GM12891 (cell line): ENCODE measurements at regions not wholly inside any gene's neighbourhood (a gene's known extent, or its start where the extent isn't known, plus 50 kb on each side); places are given as distances from the start of the nearest gene placed in this dataset.
A peak's percentile ranks its signal among the peaks of the same experiment; 100 is the strongest.
"Not testable (repeated sequence)": the region's sequence is repeated elsewhere in the genome, so short reads cannot be mapped to it uniquely, and the experiment has no call there.

Experiments
- DNase-seq: peaks from one replicate; pipeline ENCODE4 v3.0.0; 2011; ENCODE audit warnings: low spot score; ENCODE audit not compliant: insufficient read length
- FAIRE-seq: peaks from 2 replicates; lab custom pipeline; 2011; peaks lifted over from hg19 to GRCh38; lab: Jason Lieb, UNC
- PAX5 ChIP-seq: IDR thresholded peaks from 2 replicates; pipeline ENCODE4 v1.6.1; 2011; ENCODE audit warnings: low read length, moderate library complexity, mild to moderate bottlenecking; ENCODE audit not compliant: insufficient read depth, severe bottlenecking
- POLR2A ChIP-seq: IDR thresholded peaks from 2 replicates; pipeline ENCODE4 v1.6.1; 2011; ENCODE audit warnings: low read depth, low read length, control low read depth
- POLR2AphosphoS5 ChIP-seq: IDR thresholded peaks from 2 replicates; pipeline ENCODE4 v1.6.1; 2011; ENCODE audit warnings: low read depth, low read length, control low read depth
- POU2F2 ChIP-seq: IDR thresholded peaks from 2 replicates; pipeline ENCODE4 v1.6.1; 2011; ENCODE audit warnings: low read depth, mild to moderate bottlenecking, control low read depth, low read length, moderate library complexity
- SPI1 ChIP-seq: IDR thresholded peaks from 2 replicates; pipeline ENCODE4 v1.6.1; 2011; ENCODE audit warnings: low read depth, low read length, control low read depth
- TAF1 ChIP-seq: IDR thresholded peaks from 2 replicates; pipeline ENCODE4 v1.6.1; 2011; ENCODE audit warnings: low read depth, low read length, control low read depth

- DNase-seq (no peak), FAIRE-seq (no peak)
- TF ChIP-seq PAX5 (no peak), POLR2A (no peak), TAF1 (no peak), POU2F2 (no peak), SPI1 (no peak), POLR2AphosphoS5 (no peak)
Observed at GRCh38 chr11:109040303-109040702, 375.4 kb downstream of the DDX10 start.

DNA sequence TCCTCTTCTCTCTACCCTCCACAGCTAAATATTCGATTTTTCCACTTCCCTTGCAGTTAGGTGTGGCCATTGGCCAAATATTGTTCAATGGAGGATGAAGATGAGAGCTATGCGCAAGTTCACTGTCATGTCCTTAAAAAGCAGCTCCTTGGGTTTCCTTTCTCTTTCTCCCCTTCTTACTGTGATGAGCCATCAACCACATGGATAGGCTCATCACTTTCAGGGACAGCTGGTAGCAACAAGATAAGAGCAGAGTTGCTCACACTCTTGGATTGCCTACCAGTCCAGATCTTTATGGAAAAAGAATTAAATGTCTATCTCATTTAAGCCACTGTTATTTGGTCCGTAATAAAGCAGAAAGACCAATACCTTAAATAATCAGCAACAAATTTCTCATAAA, 377.0 kb downstream of the DDX10 start:
- FAIRE-seq (no peak), DNase-seq (no peak)
- TF ChIP-seq POU2F2 = no peak
- TF ChIP-seq PAX5 = no peak
- no peak for TF ChIP-seq TAF1
- TF ChIP-seq POLR2AphosphoS5 = no peak
- no peak for TF ChIP-seq SPI1
- TF ChIP-seq POLR2A = no peak

- DNase-seq = no peak
- FAIRE-seq = no peak
- TF ChIP-seq SPI1 (0 out of 2 replicates have a peak, but pooled peaks have one; percentile 8), POU2F2 (no peak)
Observed at GRCh38 chr11:109043315-109043714, 378.4 kb downstream of the DDX10 start.

DNA sequence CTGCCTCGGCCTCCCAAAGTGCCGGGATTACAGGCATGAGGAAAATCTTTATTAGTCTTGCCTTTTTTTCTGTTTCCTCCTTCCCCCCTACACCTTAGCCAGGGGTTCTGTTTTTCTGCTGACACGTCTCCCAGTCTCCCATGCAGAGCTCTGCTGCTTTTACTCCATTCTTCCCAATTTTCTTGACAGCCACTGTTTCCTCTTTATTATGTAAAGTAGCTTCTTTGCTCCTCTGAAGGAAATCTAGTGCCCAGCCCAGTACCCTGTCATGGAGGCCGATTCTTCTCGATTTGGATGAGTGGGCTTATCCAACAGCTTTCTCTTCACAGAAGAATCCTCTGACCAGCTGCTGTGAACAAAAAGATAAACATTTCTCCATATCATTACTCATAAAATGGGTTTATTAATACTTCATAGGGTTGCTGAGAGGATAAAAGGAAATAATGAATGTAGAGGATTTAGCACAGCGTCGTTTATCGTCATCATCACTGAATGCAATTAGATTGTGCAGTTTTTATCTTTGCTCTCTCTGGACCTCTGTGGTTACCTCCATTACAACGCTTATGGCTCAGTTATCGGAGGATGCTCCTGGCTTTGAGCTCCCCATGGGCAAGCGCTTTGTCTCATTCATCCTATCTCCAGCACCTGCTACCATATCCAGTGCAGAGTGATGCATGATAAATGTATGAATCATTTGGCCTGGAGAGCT, 375.6 kb upstream of the C11orf87 start:
- TF ChIP-seq POLR2A (no peak), POU2F2 (no peak), TAF1 (no peak), PAX5 (no peak), SPI1 (no peak), POLR2AphosphoS5 (no peak)
- FAIRE-seq (no peak), DNase-seq (no peak)

GRCh38 chr11:109048098-109048497, 373.9 kb upstream of the C11orf87 start:
- TF ChIP-seq TAF1 = no peak
- no peak for TF ChIP-seq POU2F2
- TF ChIP-seq POLR2A = no peak
- TF ChIP-seq POLR2AphosphoS5 = no peak
- TF ChIP-seq PAX5 = no peak
- TF ChIP-seq SPI1 = no peak
- FAIRE-seq = no peak
- no peak for DNase-seq

DNA sequence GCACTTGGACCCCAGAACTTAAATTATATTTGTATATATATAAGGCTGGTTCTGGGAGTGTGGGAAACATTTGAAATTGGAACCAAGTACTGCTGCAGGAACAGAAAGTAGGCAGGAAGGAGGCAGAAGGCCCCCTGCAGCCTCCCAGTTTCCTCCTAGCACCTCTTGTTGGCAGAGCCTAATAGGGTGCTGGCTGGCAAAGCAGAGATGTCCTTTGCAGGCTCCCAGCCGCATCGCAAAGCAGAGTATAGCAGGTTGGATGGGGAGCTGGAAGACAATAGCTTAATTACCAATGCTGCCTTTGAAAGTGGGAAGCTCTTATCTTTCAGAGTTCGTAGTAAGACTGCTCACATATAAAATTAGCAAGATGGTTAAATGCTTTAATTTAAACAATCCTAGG, 370.8 kb upstream of the C11orf87 start:
- TF ChIP-seq POLR2AphosphoS5 (no peak), TAF1 (no peak), POLR2A (no peak), POU2F2 (no peak), PAX5 (no peak), SPI1 (no peak)

DNA sequence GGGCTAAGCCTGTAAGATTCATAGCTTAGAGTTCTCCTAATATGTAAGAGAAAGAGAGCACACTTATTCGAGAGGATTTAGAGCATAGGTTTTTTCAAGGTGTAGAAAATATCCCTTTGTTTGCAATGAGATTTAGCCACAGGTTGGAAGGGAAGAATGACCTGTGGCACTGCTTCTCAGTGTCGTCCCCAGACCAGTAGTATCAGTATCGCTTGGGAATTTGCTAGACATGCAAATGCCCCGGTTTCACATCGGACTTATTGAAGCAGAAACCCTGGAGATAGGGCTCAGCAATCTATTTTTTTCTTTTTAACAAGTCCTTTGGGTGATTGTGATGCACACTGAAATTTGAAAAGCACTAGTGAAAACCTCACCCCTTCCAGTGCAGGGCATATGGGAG, 362.6 kb upstream of the C11orf87 start:
- FAIRE-seq = no peak
- TF ChIP-seq POLR2A (no peak), SPI1 (no peak), POLR2AphosphoS5 (no peak), POU2F2 (no peak), TAF1 (no peak), PAX5 (no peak)

More for the DNA sequence above, 370.8 kb upstream of the C11orf87 start:
- DNase-seq (no peak), FAIRE-seq (no peak)

GRCh38 chr11:109061394-109061793, 360.6 kb upstream of the C11orf87 start:
- TF ChIP-seq TAF1 = no peak
- no peak for TF ChIP-seq SPI1
- FAIRE-seq (no peak), DNase-seq (no peak)

More for the DNA sequence above, 362.6 kb upstream of the C11orf87 start:
- DNase-seq = no peak

DNA sequence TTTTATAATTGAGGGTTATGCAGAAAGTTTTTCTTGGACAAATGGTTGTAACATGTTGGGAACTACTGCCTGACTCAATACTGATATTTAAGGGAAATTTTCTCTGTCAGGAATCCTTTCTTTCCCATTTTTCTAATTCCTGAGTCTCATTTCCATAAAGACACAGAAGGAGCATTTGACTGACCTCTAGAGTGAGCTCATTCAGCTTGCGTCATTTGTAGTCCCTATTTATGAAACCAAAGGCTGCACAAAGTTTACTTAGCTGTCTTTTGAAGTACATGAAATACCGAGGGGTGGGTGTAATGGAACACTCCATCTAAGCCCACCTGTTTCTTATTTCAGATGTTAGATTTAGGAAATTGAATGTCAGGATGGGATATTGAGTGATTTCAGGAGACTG, 359.5 kb upstream of the C11orf87 start:
- TF ChIP-seq TAF1 = no peak
- no peak for TF ChIP-seq POLR2AphosphoS5
- TF ChIP-seq POLR2A = no peak
- no peak for TF ChIP-seq SPI1
- TF ChIP-seq POU2F2 = no peak
- no peak for TF ChIP-seq PAX5
- DNase-seq (no peak), FAIRE-seq (no peak)

DNA sequence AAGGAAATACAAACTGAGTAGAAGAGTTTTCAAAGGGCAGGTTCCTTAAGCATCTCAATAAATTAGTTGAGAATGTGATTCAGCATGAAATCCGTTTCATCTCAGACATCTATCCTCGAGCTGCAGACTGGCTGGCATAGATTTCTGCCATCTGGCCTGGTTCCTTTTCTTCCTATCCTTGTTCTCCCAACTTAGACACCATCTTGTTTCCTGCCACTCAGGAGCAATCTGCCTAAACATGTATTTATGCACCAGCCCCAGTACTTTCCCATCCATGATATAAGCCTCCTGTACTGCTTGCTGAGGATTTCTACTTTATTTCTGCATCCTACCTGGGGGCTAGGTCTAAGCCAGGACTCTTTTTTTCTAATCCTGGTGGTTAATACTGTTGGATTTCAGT, 359.1 kb upstream of the C11orf87 start:
- DNase-seq (no peak), FAIRE-seq (no peak)
- TF ChIP-seq POLR2A (no peak), POLR2AphosphoS5 (no peak), POU2F2 (no peak), PAX5 (no peak), SPI1 (no peak), TAF1 (no peak)

- not testable (repeated sequence) for FAIRE-seq, DNase-seq
Observed at GRCh38 chr11:109064618-109065311, 357.2 kb upstream of the C11orf87 start.
